HG03378 (cell line): ENCODE measurements at regions not wholly inside any gene's neighbourhood (a gene's known extent, or its start where the extent isn't known, plus 50 kb on each side); places are given as distances from the start of the nearest gene placed in this dataset.
A peak's percentile ranks its signal among the peaks of the same experiment; 100 is the strongest.
"Not testable (repeated sequence)": the region's sequence is repeated elsewhere in the genome, so short reads cannot be mapped to it uniquely, and the experiment has no call there.

Source experiments
- ATAC-seq: cut with Tn5 transposase; IDR thresholded peaks from one replicate; pipeline ENCODE4 v1.9.1; 2021; ENCODE audit warnings: mild to moderate bottlenecking, moderate library complexity; ENCODE audit not compliant: unreplicated experiment

- no peak for ATAC-seq
Observed at GRCh38 chr2:43075054-43075593, 151.3 kb downstream of the ZFP36L2 start.

GRCh38 chr2:43074592-43075053, 151.8 kb downstream of the ZFP36L2 start:
- ATAC-seq = no peak

- no peak for ATAC-seq
Observed at GRCh38 chr2:43074052-43074451, 152.4 kb downstream of the ZFP36L2 start.

GRCh38 chr2:43073401-43073825, 153.0 kb downstream of the ZFP36L2 start:
- ATAC-seq = no peak

GRCh38 chr2:43071599-43072550, 154.5 kb downstream of the ZFP36L2 start:
- ATAC-seq = no peak

GRCh38 chr2:43070676-43071502, 155.5 kb downstream of the ZFP36L2 start:
- ATAC-seq = no peak

- no peak for ATAC-seq
Observed at GRCh38 chr2:43070030-43070429, 156.4 kb downstream of the ZFP36L2 start.

GRCh38 chr2:43068631-43069517, 157.5 kb downstream of the ZFP36L2 start:
- ATAC-seq = no peak

- no peak for ATAC-seq
Observed at GRCh38 chr2:43068041-43068533, 158.3 kb downstream of the ZFP36L2 start.

GRCh38 chr2:43067254-43068040, 159.0 kb downstream of the ZFP36L2 start:
- no peak for ATAC-seq

- not testable (repeated sequence) for ATAC-seq
Observed at GRCh38 chr2:43066541-43067253, 159.7 kb downstream of the ZFP36L2 start.

GRCh38 chr2:43065871-43066270, 160.5 kb downstream of the ZFP36L2 start:
- ATAC-seq = no peak

- no peak for ATAC-seq
Observed at GRCh38 chr2:43065036-43065435, 161.4 kb downstream of the ZFP36L2 start.

GRCh38 chr2:43063096-43063495, 163.3 kb downstream of the ZFP36L2 start:
- not testable (repeated sequence) for ATAC-seq

- no peak for ATAC-seq
Observed at GRCh38 chr2:43062058-43062457, 164.3 kb downstream of the ZFP36L2 start.

- ATAC-seq = no peak
Observed at GRCh38 chr2:43060390-43061016, 165.9 kb downstream of the ZFP36L2 start.

GRCh38 chr2:43059183-43059897, 167.1 kb downstream of the ZFP36L2 start:
- peak; percentile 72 for ATAC-seq

GRCh38 chr2:43058726-43059110, 167.7 kb downstream of the ZFP36L2 start:
- ATAC-seq = no peak
